GM10248 (cell line): ENCODE measurements at regions not wholly inside any gene's neighbourhood (a gene's known extent, or its start where the extent isn't known, plus 50 kb on each side); places are given as distances from the start of the nearest gene placed in this dataset.

Experiments
- CTCF ChIA-PET: fragments of 300-600 bp; sonication (Branson Sonifier 250); formaldehyde crosslinking; extraction: SDS; loops from one replicate; lab custom pipeline; 2021; ENCODE audit warnings: antibody characterized with exemption; lab: Yijun Ruan, JAX
- POLR2A ChIA-PET: fragments of 350-650 bp; sonication (Branson Sonifier 250); formaldehyde crosslinking; extraction: SDS; loops from one replicate; lab custom pipeline; 2020; ENCODE audit warnings: antibody characterized with exemption; lab: Yijun Ruan, JAX
- DNase-seq: peaks from one replicate; pipeline ENCODE4 v3.0.0; 2012; ENCODE audit errors: extremely low spot score
- CTCF ChIP-seq: IDR thresholded peaks from 2 replicates; pipeline ENCODE4 v1.5.1; 2012; ENCODE audit warnings: mild to moderate bottlenecking, low read depth; ENCODE audit errors: extremely low read depth, missing control alignments, control extremely low read depth

- no peak for DNase-seq
- TF ChIP-seq CTCF = no peak
- CTCF ChIA-PET = interaction anchor here (0.9 to 2.0 kb wide), 5 partner anchors 9 to 29 kb away, joined by 3 to 6 read pairs (median 5); no protein-coding TSS in a partner anchor
- POLR2A ChIA-PET = no interaction called here
Observed at GRCh38 chr11:19442554-19442910, 201.8 kb upstream of the E2F8 start.

GRCh38 chr11:19441752-19442553, 201.2 kb upstream of the E2F8 start:
- POLR2A ChIA-PET = no interaction called here
- DNase-seq = peak; percentile 80
- CTCF ChIA-PET = interaction anchor here (1.7 to 2.0 kb wide), 3 partner anchors 9 to 14 kb away, joined by 5 to 6 read pairs (median 6); no protein-coding TSS in a partner anchor
- no peak for TF ChIP-seq CTCF

DNA sequence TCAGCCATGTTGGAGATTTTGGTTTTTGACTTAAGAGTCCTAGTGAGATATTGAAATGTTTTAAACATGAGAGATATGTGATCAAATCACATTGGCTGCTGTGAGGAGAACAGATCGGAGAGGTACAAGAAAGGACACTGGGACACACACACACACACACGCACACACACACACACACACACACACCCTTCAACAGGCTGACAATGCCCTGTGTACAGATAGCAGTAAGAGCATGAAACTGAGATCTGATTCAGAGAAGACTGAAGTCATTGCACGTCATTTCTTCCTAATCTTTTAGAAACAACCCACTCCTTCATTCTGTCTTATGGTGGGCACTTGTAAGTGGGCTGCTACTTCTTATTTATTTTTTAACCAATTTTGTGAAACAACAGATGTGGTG, 200.5 kb upstream of the E2F8 start:
- CTCF ChIA-PET = interaction anchor here (1.8 kb wide), 1 partner anchor 10 kb away, joined by 5 read pairs; no protein-coding TSS in a partner anchor
- POLR2A ChIA-PET = no interaction called here
- TF ChIP-seq CTCF = no peak

GRCh38 chr11:19437760-19438159, 197.0 kb upstream of the E2F8 start:
- CTCF ChIA-PET = no interaction called here
- POLR2A ChIA-PET = interaction anchor here (0.6 kb wide), 1 partner anchor 1012 kb away, joined by 3 read pairs; no protein-coding TSS in a partner anchor
- no peak for TF ChIP-seq CTCF
- no peak for DNase-seq

More for the DNA sequence above, 200.5 kb upstream of the E2F8 start:
- no peak for DNase-seq

- TF ChIP-seq CTCF = no peak
- no peak for DNase-seq
- ChIA-PET POLR2A (no interaction called here), CTCF (interaction anchor here (2.8 kb wide), 1 partner anchor 15 kb away, joined by 11 read pairs; no protein-coding TSS in a partner anchor)
Observed at GRCh38 chr11:19436932-19437331, 196.2 kb upstream of the E2F8 start.

- POLR2A ChIA-PET = no interaction called here
- CTCF ChIA-PET = interaction anchor here (0.9 to 2.8 kb wide), 2 partner anchors 8 to 16 kb away, joined by 3 to 11 read pairs; no protein-coding TSS in a partner anchor
- TF ChIP-seq CTCF = no peak
- DNase-seq = no peak
Observed at GRCh38 chr11:19435306-19435989, 194.7 kb upstream of the E2F8 start.
